Muscle layer of colon (tissue), 2 donors: ENCODE measurements at regions not wholly inside any gene's neighbourhood (a gene's known extent, or its start where the extent isn't known, plus 50 kb on each side); places are given as distances from the start of the nearest gene placed in this dataset.

Experiments used
- H3K27ac ChIP-seq: one replicate; pipeline ENCODE4 v1.7.0; 2013; ENCODE audit warnings: low read depth, mild to moderate bottlenecking, low read length, moderate library complexity
- H3K27me3 ChIP-seq, 2 donors: one replicate each; pipeline ENCODE4 v1.7.0; 2013; ENCODE audit warnings: low read length in 2 of 2, mild to moderate bottlenecking in 2 of 2; ENCODE audit not compliant: insufficient read depth in 2 of 2, control insufficient read depth in 1 of 2
- H3K36me3 ChIP-seq: one replicate; pipeline ENCODE4 v1.7.0; 2013; ENCODE audit warnings: mild to moderate bottlenecking, low read length; ENCODE audit not compliant: insufficient read depth
- H3K4me1 ChIP-seq: one replicate; pipeline ENCODE4 v1.7.0; 2013; ENCODE audit warnings: mild to moderate bottlenecking, low read length; ENCODE audit not compliant: insufficient read depth
- H3K4me3 ChIP-seq, 2 donors: one replicate each; pipeline ENCODE4 v1.7.0; 2013; ENCODE audit warnings: low read length in 2 of 2, low read depth in 1 of 2, mild to moderate bottlenecking in 1 of 2, moderate library complexity in 1 of 2
- H3K9ac ChIP-seq: one replicate; pipeline ENCODE4 v1.7.0; 2013; ENCODE audit warnings: low read length
- H3K9me3 ChIP-seq: one replicate; pipeline ENCODE4 v1.7.0; 2013; ENCODE audit warnings: mild to moderate bottlenecking, low read length
- donor health status: abdominal sarcoma.
- donor health status: Adenocarcinoma of cecum.

- Histone ChIP-seq H3K9me3 (no peaks in the 10 kb centered on the region), H3K9ac (no peak overlapping the region), H3K4me3 (no peak overlapping the region), H3K36me3 (no peaks in the 10 kb centered on the region), H3K27me3 (no peaks in the 10 kb centered on the region), H3K27ac (no peak overlapping the region), H3K4me1 (no peaks in the 10 kb centered on the region)
Measured at GRCh38 chr13:106405731-106406130, 129.7 kb downstream of the EFNB2 start.

GRCh38 chr13:106403280-106403679 is 132.2 kb downstream of the EFNB2 start:
- Histone ChIP-seq H3K27me3 (no peaks in the 10 kb centered on the region), H3K9ac (no peak overlapping the region), H3K9me3 (no peaks in the 10 kb centered on the region), H3K36me3 (no peaks in the 10 kb centered on the region), H3K4me1 (no peaks in the 10 kb centered on the region), H3K4me3 (no peak overlapping the region), H3K27ac (no peak overlapping the region)

- no peak overlapping the region for H3K27ac ChIP-seq
- no peak overlapping the region for H3K9ac ChIP-seq
- no peaks in the 10 kb centered on the region for H3K27me3 ChIP-seq
- no peak overlapping the region for H3K4me3 ChIP-seq
- no peaks in the 10 kb centered on the region for H3K4me1 ChIP-seq
- no peaks in the 10 kb centered on the region for H3K36me3 ChIP-seq
- no peaks in the 10 kb centered on the region for H3K9me3 ChIP-seq
Measured at GRCh38 chr13:106402866-106403265, 132.6 kb downstream of the EFNB2 start.

GRCh38 chr13:106401081-106401480 is 134.4 kb downstream of the EFNB2 start:
- Histone ChIP-seq H3K27ac (no peak overlapping the region), H3K4me3 (no peak overlapping the region), H3K4me1 (no peaks in the 10 kb centered on the region), H3K9ac (no peak overlapping the region), H3K9me3 (no peaks in the 10 kb centered on the region), H3K27me3 (no peaks in the 10 kb centered on the region), H3K36me3 (no peaks in the 10 kb centered on the region)

GRCh38 chr13:106400289-106400688 is 135.2 kb downstream of the EFNB2 start:
- Histone ChIP-seq H3K4me3 (no peak overlapping the region), H3K9ac (no peak overlapping the region), H3K36me3 (no peaks in the 10 kb centered on the region), H3K4me1 (no peaks in the 10 kb centered on the region), H3K27me3 (no peaks in the 10 kb centered on the region), H3K27ac (no peak overlapping the region), H3K9me3 (no peaks in the 10 kb centered on the region)

- Histone ChIP-seq H3K27ac (no peak overlapping the region), H3K4me3 (no peak overlapping the region), H3K9ac (no peak overlapping the region), H3K4me1 (no peaks in the 10 kb centered on the region), H3K36me3 (no peaks in the 10 kb centered on the region), H3K27me3 (no peaks in the 10 kb centered on the region), H3K9me3 (no peaks in the 10 kb centered on the region)
Measured at GRCh38 chr13:106398289-106398688, 137.2 kb downstream of the EFNB2 start.

- Histone ChIP-seq H3K4me3 (no peak overlapping the region), H3K9ac (no peak overlapping the region), H3K4me1 (no peaks in the 10 kb centered on the region), H3K9me3 (no peaks in the 10 kb centered on the region), H3K27ac (no peak overlapping the region), H3K36me3 (no peaks in the 10 kb centered on the region), H3K27me3 (no peaks in the 10 kb centered on the region)
Measured at GRCh38 chr13:106393776-106394175, 141.7 kb downstream of the EFNB2 start.

- Histone ChIP-seq H3K9ac (no peak overlapping the region), H3K9me3 (no peaks in the 10 kb centered on the region), H3K27me3 (no peaks in the 10 kb centered on the region), H3K4me3 (no peak overlapping the region), H3K36me3 (no peaks in the 10 kb centered on the region), H3K27ac (no peak overlapping the region), H3K4me1 (no peaks in the 10 kb centered on the region)
Measured at GRCh38 chr13:106391681-106392080, 143.8 kb downstream of the EFNB2 start.

GRCh38 chr13:106391271-106391670 is 144.2 kb downstream of the EFNB2 start:
- H3K9me3 ChIP-seq = no peaks in the 10 kb centered on the region
- H3K27ac ChIP-seq = no peak overlapping the region
- H3K4me3 ChIP-seq = no peak overlapping the region
- no peaks in the 10 kb centered on the region for H3K27me3 ChIP-seq
- H3K9ac ChIP-seq = no peak overlapping the region
- H3K36me3 ChIP-seq = no peaks in the 10 kb centered on the region
- H3K4me1 ChIP-seq = no peaks in the 10 kb centered on the region

- no peak overlapping the region for H3K27ac ChIP-seq
- H3K27me3 ChIP-seq = no peaks in the 10 kb centered on the region
- no peak overlapping the region for H3K4me3 ChIP-seq
- no peaks in the 10 kb centered on the region for H3K9me3 ChIP-seq
- no peak overlapping the region for H3K9ac ChIP-seq
- no peaks in the 10 kb centered on the region for H3K4me1 ChIP-seq
- no peaks in the 10 kb centered on the region for H3K36me3 ChIP-seq
Measured at GRCh38 chr13:106390367-106390766, 145.1 kb downstream of the EFNB2 start.

- Histone ChIP-seq H3K4me3 (no peak overlapping the region), H3K36me3 (no peaks in the 10 kb centered on the region), H3K27ac (no peak overlapping the region), H3K9me3 (no peaks in the 10 kb centered on the region), H3K4me1 (no peaks in the 10 kb centered on the region), H3K27me3 (no peaks in the 10 kb centered on the region), H3K9ac (no peak overlapping the region)
Measured at GRCh38 chr13:106385654-106386053, 149.8 kb downstream of the EFNB2 start.

- H3K27ac ChIP-seq = no peak overlapping the region
- H3K9me3 ChIP-seq = no peaks in the 10 kb centered on the region
- H3K9ac ChIP-seq = no peak overlapping the region
- H3K4me1 ChIP-seq = no peaks in the 10 kb centered on the region
- H3K27me3 ChIP-seq = no peaks in the 10 kb centered on the region
- no peak overlapping the region for H3K4me3 ChIP-seq
- H3K36me3 ChIP-seq = no peaks in the 10 kb centered on the region
Measured at GRCh38 chr13:106384516-106384915, 150.9 kb downstream of the EFNB2 start.
